ENCODE measurements at regions not wholly inside any gene's neighbourhood (a gene's known extent, or its start where the extent isn't known, plus 50 kb on each side); places are given as distances from the start of the nearest gene placed in this dataset.
A peak's percentile ranks its signal among the peaks of the same experiment; 100 is the strongest.

- no peak for TF ChIP-seq CTCF (conservative IDR thresholded peaks at IDR 0.05)
- Mint-ChIP-seq H3K27ac (no peak overlapping the region), H3K4me1 (ENCODE audit: unreplicated experiment) (peaks cover 13% of the 10 kb centered on the region), H3K4me3 (no peak overlapping the region), H3K27me3 (peaks cover 7% of the 10 kb centered on the region), H3K36me3 (no peaks in the 10 kb centered on the region), H3K9me3 (no peaks in the 10 kb centered on the region)
- no peak for DNase-seq (ENCODE audit: extremely low spot score, unreplicated experiment)
These were observed 125.9 kb downstream of the RCN1 start for GRCh38 chr11:32216749-32217148.

- TF ChIP-seq CTCF (conservative IDR thresholded peaks at IDR 0.05): no peak
- no peaks in the 10 kb centered on the region for H3K36me3 Mint-ChIP-seq
These were observed 128.4 kb downstream of the RCN1 start for GRCh38 chr11:32219320-32219719.

GRCh38 chr11:32221476-32222032 is 130.7 kb downstream of the RCN1 start:
- no peak for TF ChIP-seq CTCF (conservative IDR thresholded peaks at IDR 0.05)
- no peaks in the 10 kb centered on the region for H3K9me3 Mint-ChIP-seq
- peaks cover 30% of the 10 kb centered on the region for H3K27me3 Mint-ChIP-seq
- H3K36me3 Mint-ChIP-seq: no peaks in the 10 kb centered on the region
- DNase-seq (ENCODE audit: extremely low spot score, unreplicated experiment): no peak
- peaks cover 16% of the 10 kb centered on the region for H3K4me1 Mint-ChIP-seq (ENCODE audit: unreplicated experiment)
- no peak overlapping the region for H3K27ac Mint-ChIP-seq
- no peak overlapping the region for H3K4me3 Mint-ChIP-seq

More at GRCh38 chr11:32219320-32219719, 128.4 kb downstream of the RCN1 start:
- Mint-ChIP-seq H3K4me1 (ENCODE audit: unreplicated experiment) (peaks cover 13% of the 10 kb centered on the region), H3K27me3 (peaks cover 19% of the 10 kb centered on the region), H3K27ac (no peak overlapping the region), H3K9me3 (no peaks in the 10 kb centered on the region), H3K4me3 (no peak overlapping the region)
- DNase-seq (ENCODE audit: extremely low spot score, unreplicated experiment): no peak

GRCh38 chr11:32224580-32224979 is 133.7 kb downstream of the RCN1 start:
- DNase-seq (ENCODE audit: extremely low spot score, unreplicated experiment): no peak
- H3K27ac Mint-ChIP-seq: no peak overlapping the region
- no peak overlapping the region for H3K4me3 Mint-ChIP-seq
- no peaks in the 10 kb centered on the region for H3K36me3 Mint-ChIP-seq
- no peaks in the 10 kb centered on the region for H3K9me3 Mint-ChIP-seq
- H3K27me3 Mint-ChIP-seq: peaks cover 30% of the 10 kb centered on the region
- TF ChIP-seq CTCF (conservative IDR thresholded peaks at IDR 0.05): no peak
- peaks cover 14% of the 10 kb centered on the region for H3K4me1 Mint-ChIP-seq (ENCODE audit: unreplicated experiment)

GRCh38 chr11:32225571-32226285 is 134.9 kb downstream of the RCN1 start:
- TF ChIP-seq CTCF (conservative IDR thresholded peaks at IDR 0.05): no peak
- Mint-ChIP-seq H3K9me3 (no peaks in the 10 kb centered on the region), H3K36me3 (no peaks in the 10 kb centered on the region), H3K27ac (no peak overlapping the region), H3K27me3 (peaks cover 30% of the 10 kb centered on the region), H3K4me3 (no peak overlapping the region), H3K4me1 (ENCODE audit: unreplicated experiment) (peaks cover 14% of the 10 kb centered on the region)
- DNase-seq (ENCODE audit: extremely low spot score, unreplicated experiment): peak; percentile 25
